ENCODE measurements at regions not wholly inside any gene's neighbourhood (a gene's known extent, or its start where the extent isn't known, plus 50 kb on each side); places are given as distances from the start of the nearest gene placed in this dataset.

GRCh38 chr1:50292276-50292675 is 131.0 kb downstream of the DMRTA2 start:
- TF ChIP-seq POLR2AphosphoS5 (IDR thresholded peaks at IDR 0.05) (no peak), CTCF (IDR thresholded peaks at IDR 0.05) (no peak), POLR2A (IDR thresholded peaks at IDR 0.05) (no peak), EP300 (IDR thresholded peaks at IDR 0.05; ENCODE audit: low read depth) (no peak)
